Endodermal cell (in vitro differentiated cells): ENCODE measurements at regions not wholly inside any gene's neighbourhood (a gene's known extent, or its start where the extent isn't known, plus 50 kb on each side); places are given as distances from the start of the nearest gene placed in this dataset.

Experiments
- DNase-seq: peaks from one replicate; pipeline ENCODE4 v3.0.0-alpha.2; 2017
- H3K27ac ChIP-seq: 2 replicates; pipeline ENCODE4 v1.5.1; 2013; ENCODE audit warnings: mild to moderate bottlenecking, low read depth, low read length, moderate library complexity
- H3K27me3 ChIP-seq: 2 replicates; pipeline ENCODE4 v1.6.1; 2013; ENCODE audit warnings: mild to moderate bottlenecking, low read length, moderate library complexity; ENCODE audit not compliant: insufficient read depth, control insufficient read depth, poor library complexity, severe bottlenecking
- H3K36me3 ChIP-seq: 2 replicates; pipeline ENCODE4 v1.7.0; 2013; ENCODE audit warnings: mild to moderate bottlenecking, low read length, moderate library complexity; ENCODE audit not compliant: control insufficient read depth, insufficient read depth
- H3K4me1 ChIP-seq: one replicate; pipeline ENCODE4 v1.7.0; 2013; ENCODE audit warnings: low read length; ENCODE audit not compliant: control insufficient read depth, insufficient read depth
- H3K4me3 ChIP-seq: 2 replicates; pipeline ENCODE4 v1.5.1; 2013; ENCODE audit warnings: mild to moderate bottlenecking, low read length, moderate library complexity
- H3K9ac ChIP-seq: 2 replicates; pipeline ENCODE4 v1.6.1; 2013; ENCODE audit warnings: mild to moderate bottlenecking, low read length, moderate library complexity; ENCODE audit not compliant: poor library complexity, severe bottlenecking; ENCODE audit errors: extremely low read depth
- H3K9me3 ChIP-seq: 2 replicates; pipeline ENCODE4 v1.6.1; 2013; ENCODE audit warnings: mild to moderate bottlenecking, low read length, moderate library complexity; ENCODE audit not compliant: control insufficient read depth
- H3K27ac Mint-ChIP-seq: 2 replicates; pipeline ENCODE4 v1.8.0; 2020; ENCODE audit warnings: mixed read lengths
- H3K27me3 Mint-ChIP-seq: 2 replicates; pipeline ENCODE4 v1.8.0; 2021; ENCODE audit warnings: mild to moderate bottlenecking, mixed read lengths; ENCODE audit not compliant: insufficient read depth
- H3K36me3 Mint-ChIP-seq: 2 replicates; pipeline ENCODE4 v1.8.0; 2020; ENCODE audit warnings: low read depth, mixed read lengths
- H3K4me1 Mint-ChIP-seq: 2 replicates; pipeline ENCODE4 v1.8.0; 2020; ENCODE audit warnings: mixed read lengths
- H3K4me3 Mint-ChIP-seq: 2 replicates; pipeline ENCODE4 v1.8.0; 2020; ENCODE audit warnings: mild to moderate bottlenecking, moderate library complexity, mixed read lengths
- H3K9me3 Mint-ChIP-seq: 2 replicates; pipeline ENCODE4 v1.8.0; 2020; ENCODE audit warnings: mild to moderate bottlenecking, mixed read lengths
- CTCF ChIP-seq: fragments of 200-600 bp; sonication (generic); conservative IDR thresholded peaks from 2 replicates; pipeline ENCODE4 v1.5.0; 2021; ENCODE audit warnings: antibody characterized with exemption, mild to moderate bottlenecking
- WGBS, 2 experiments: methylation state at CpG; one replicate each; pipeline versions ENCODE4 v1.1.5 to v1.1.7; 2013; ENCODE audit warnings: missing lambda C conversion rate in 2 of 2, mixed read lengths in 1 of 2; ENCODE audit not compliant: insufficient coverage in 1 of 2, insufficient read length in 1 of 2; 5-methylcytosine and 5-hydroxymethylcytosine counted together

GRCh38 chr3:27848826-27849225 lies 126.7 kb upstream of the EOMES start:
- Mint-ChIP-seq H3K9me3 (peaks cover 23% of the 10 kb centered on the region), H3K4me1 (no peaks in the 10 kb centered on the region), H3K36me3 (peaks cover 25% of the 10 kb centered on the region), H3K27ac (no peak overlapping the region), H3K4me3 (no peak overlapping the region), H3K27me3 (no peaks in the 10 kb centered on the region)
- H3K4me1 ChIP-seq = no peaks in the 10 kb centered on the region
- no peak overlapping the region for H3K9ac ChIP-seq
- peaks cover 25% of the 10 kb centered on the region for H3K9me3 ChIP-seq
- H3K36me3 ChIP-seq = no peaks in the 10 kb centered on the region
- WGBS, 2 experiments = 84% methylated on average over 1 of the region's 1 CpG; no CpG with 5 or more reads in 1 of the 2 experiments
- no peaks in the 10 kb centered on the region for H3K27me3 ChIP-seq
- no peak for DNase-seq
- no peak overlapping the region for H3K27ac ChIP-seq
- no peak overlapping the region for H3K4me3 ChIP-seq
- no peak for TF ChIP-seq CTCF

- H3K27ac ChIP-seq = no peak overlapping the region
- TF ChIP-seq CTCF = no peak
- WGBS, 2 experiments = 83% methylated on average over 1 of the region's 1 CpG; no CpG with 5 or more reads in 1 of the 2 experiments
- H3K9me3 ChIP-seq = peaks cover 28% of the 10 kb centered on the region
- peaks cover 7% of the 10 kb centered on the region for H3K9me3 Mint-ChIP-seq
- no peak overlapping the region for H3K4me3 Mint-ChIP-seq
- H3K36me3 Mint-ChIP-seq = no peaks in the 10 kb centered on the region
- H3K4me1 ChIP-seq = no peaks in the 10 kb centered on the region
- no peaks in the 10 kb centered on the region for H3K27me3 Mint-ChIP-seq
- H3K27ac Mint-ChIP-seq = no peak overlapping the region
- H3K27me3 ChIP-seq = no peaks in the 10 kb centered on the region
- H3K4me1 Mint-ChIP-seq = peaks cover 5% of the 10 kb centered on the region
- no peaks in the 10 kb centered on the region for H3K36me3 ChIP-seq
- H3K9ac ChIP-seq = no peak overlapping the region
- DNase-seq = no peak
- H3K4me3 ChIP-seq = no peak overlapping the region
These were observed 137.7 kb upstream of the EOMES start for GRCh38 chr3:27859821-27860220.

GRCh38 chr3:27861046-27862036 lies 139.2 kb upstream of the EOMES start:
- peaks cover 7% of the 10 kb centered on the region for H3K9me3 Mint-ChIP-seq

More at GRCh38 chr3:27861046-27862036, 139.2 kb upstream of the EOMES start:
- no peaks in the 10 kb centered on the region for H3K27me3 Mint-ChIP-seq
- peaks cover 5% of the 10 kb centered on the region for H3K4me1 Mint-ChIP-seq
- H3K4me3 Mint-ChIP-seq = no peak overlapping the region
- Histone ChIP-seq H3K4me3 (no peak overlapping the region), H3K9ac (no peak overlapping the region), H3K9me3 (peaks cover 13% of the 10 kb centered on the region), H3K36me3 (no peaks in the 10 kb centered on the region), H3K27ac (no peak overlapping the region), H3K27me3 (no peaks in the 10 kb centered on the region), H3K4me1 (no peaks in the 10 kb centered on the region)
- 82 to 96% methylated on average over 2 to 6 of the region's 6 CpGs for WGBS, 2 experiments
- no peaks in the 10 kb centered on the region for H3K36me3 Mint-ChIP-seq
- DNase-seq = no peak
- H3K27ac Mint-ChIP-seq = no peak overlapping the region
- TF ChIP-seq CTCF = no peak
